Endothelial cell of umbilical vein (primary cell): ENCODE measurements at regions not wholly inside any gene's neighbourhood (a gene's known extent, or its start where the extent isn't known, plus 50 kb on each side); places are given as distances from the start of the nearest gene placed in this dataset.

ENCODE experiments used
- BruUV-seq: library from RNA; stranded (reverse); fragments of 400-500 nt; replicated peaks from 2 replicates; lab custom pipeline; 2021; lab: Mats Ljungman, UMichigan
- CTCF ChIA-PET: fragments of 300-600, 350-600 bp; sonication (Branson Sonifier 250); formaldehyde crosslinking; loops from one replicate; lab custom pipeline; 2021; ENCODE audit warnings: antibody characterized with exemption, inconsistent platforms; lab: Charles Lee
- POLR2A ChIA-PET: fragments of 300-600, 350-600 bp; sonication (Branson Sonifier 250); formaldehyde crosslinking; loops from one replicate; lab custom pipeline; 2021; ENCODE audit warnings: antibody characterized with exemption, inconsistent platforms; lab: Charles Lee
- DNase-seq: peaks from one replicate; pipeline ENCODE4 v3.0.0-alpha.2; 2011; ENCODE audit warnings: low read depth, low spot score
- FAIRE-seq: peaks from 2 replicates; lab custom pipeline; 2011; peaks lifted over from hg19 to GRCh38; lab: Jason Lieb, UNC
- H2AFZ ChIP-seq: 2 replicates; pipeline ENCODE4 v1.6.0; 2012; ENCODE audit warnings: low read depth, low read length, control low read depth, inconsistent platforms
- H3K27ac ChIP-seq: 2 replicates; pipeline ENCODE4 v1.5.1; 2011; ENCODE audit warnings: low read depth, mild to moderate bottlenecking, control low read depth, low read length, moderate library complexity; ENCODE audit not compliant: insufficient read depth
- H3K27me3 ChIP-seq, 2 experiments: 2 replicates each; pipeline versions ENCODE4 v1.6.0 to v1.6.1; 2011; ENCODE audit warnings: low read length in 2 of 2, mixed read lengths in 1 of 2; ENCODE audit not compliant: control insufficient read depth in 2 of 2, insufficient read depth in 2 of 2
- H3K36me3 ChIP-seq, 2 experiments: 2 replicates in 1 of 2; 3 replicates in 1 of 2; pipeline ENCODE4 v1.5.1; 2011; ENCODE audit warnings: low read length in 2 of 2, mild to moderate bottlenecking in 1 of 2, moderate library complexity in 1 of 2; ENCODE audit not compliant: control insufficient read depth in 2 of 2, insufficient read depth in 2 of 2; ENCODE audit errors: extremely low read depth in 1 of 2
- H3K4me1 ChIP-seq: 3 replicates; pipeline ENCODE4 v1.5.1; 2011; ENCODE audit warnings: mild to moderate bottlenecking, low read length; ENCODE audit not compliant: control insufficient read depth, insufficient read depth; ENCODE audit errors: extremely low read depth
- H3K4me2 ChIP-seq: 2 replicates; pipeline ENCODE4 v1.6.1; 2011; ENCODE audit warnings: low read length, control low read depth, mixed read lengths; ENCODE audit not compliant: insufficient read depth
- H3K4me3 ChIP-seq, 3 experiments: fragments of 200-600 bp in 1 of 3; sonication (generic), shearing (Covaris generic) in 1 of 3; replicated peaks in 1 of 3; 2 replicates each; pipeline ENCODE4 v1.5.1; 2011 to 2016; ENCODE audit warnings: control low read depth in 3 of 3, low read length in 3 of 3, mild to moderate bottlenecking in 2 of 3, inconsistent platforms in 1 of 3, low read depth in 1 of 3, moderate library complexity in 1 of 3; ENCODE audit not compliant: insufficient read depth in 1 of 3
- H3K79me2 ChIP-seq: 2 replicates; pipeline ENCODE4 v1.6.0; 2012; ENCODE audit warnings: low read length, inconsistent platforms; ENCODE audit not compliant: control insufficient read depth, insufficient read depth
- H3K9ac ChIP-seq: replicated peaks from 2 replicates; pipeline ENCODE3; 2011; ENCODE audit warnings: low read length, control low read depth; ENCODE audit not compliant: insufficient read depth; ENCODE audit errors: extremely low read depth
- H3K9me1 ChIP-seq: replicated peaks from 3 replicates; pipeline ENCODE4 v1.6.0; 2011; ENCODE audit warnings: mild to moderate bottlenecking, low read length; ENCODE audit not compliant: control insufficient read depth, insufficient read depth; ENCODE audit errors: extremely low read depth
- H3K9me3 ChIP-seq: replicated peaks from 2 replicates; pipeline ENCODE4 v1.5.1; 2012; ENCODE audit warnings: low read length, inconsistent platforms; ENCODE audit not compliant: control insufficient read depth, insufficient read depth
- H4K20me1 ChIP-seq: replicated peaks from 2 replicates; pipeline ENCODE3; 2011; ENCODE audit warnings: mild to moderate bottlenecking, low read length; ENCODE audit not compliant: control insufficient read depth, insufficient read depth; ENCODE audit errors: extremely low read depth
- CTCF ChIP-seq, 2 donors: IDR thresholded peaks; 1 replicate in 1 of 2; 2 replicates in 1 of 2; pipeline ENCODE4 v1.5.1; 2011; ENCODE audit warnings: low read length in 2 of 2, mild to moderate bottlenecking in 2 of 2, moderate library complexity in 2 of 2, control low read depth in 1 of 2, inconsistent platforms in 1 of 2, low read depth in 1 of 2; ENCODE audit not compliant: insufficient read depth in 1 of 2; ENCODE audit errors: extremely low read depth in 1 of 2
- EZH2 ChIP-seq: IDR thresholded peaks from 2 replicates; pipeline ENCODE4 v1.6.1; 2012; ENCODE audit warnings: borderline replicate concordance, low read depth, mild to moderate bottlenecking, moderate library complexity, low read length, inconsistent platforms; ENCODE audit not compliant: severe bottlenecking
- FOS ChIP-seq: IDR thresholded peaks from 2 replicates; pipeline ENCODE4 v1.6.1; 2011; ENCODE audit warnings: mild to moderate bottlenecking, low read length, moderate library complexity, borderline replicate concordance; ENCODE audit not compliant: insufficient read depth
- GATA2 ChIP-seq: IDR thresholded peaks from 2 replicates; pipeline ENCODE4 v1.7.0; 2011; ENCODE audit warnings: low read depth, mild to moderate bottlenecking, moderate library complexity, mixed read lengths, low read length; ENCODE audit not compliant: insufficient read length, insufficient read depth
- JUN ChIP-seq: IDR thresholded peaks from 2 replicates; pipeline ENCODE4 v1.6.1; 2011; ENCODE audit warnings: borderline replicate concordance, low read depth; ENCODE audit not compliant: insufficient read length, insufficient read depth
- MAX ChIP-seq: IDR thresholded peaks from 2 replicates; pipeline ENCODE4 v1.6.1; 2011; ENCODE audit not compliant: insufficient read depth, insufficient read length
- MYC ChIP-seq: IDR thresholded peaks from one replicate; pipeline ENCODE4 v1.6.1; 2011; ENCODE audit warnings: mild to moderate bottlenecking, low read depth, low read length
- POLR2A ChIP-seq: IDR thresholded peaks from 2 replicates; pipeline ENCODE4 v1.6.1; 2012; ENCODE audit warnings: low read depth, mild to moderate bottlenecking, control low read depth, low read length
- POLR2AphosphoS5 ChIP-seq: IDR thresholded peaks from 2 replicates; pipeline ENCODE4 v1.6.1; 2012; ENCODE audit warnings: low read depth, mild to moderate bottlenecking, control low read depth, low read length, moderate library complexity; ENCODE audit not compliant: insufficient read depth
- dilution Hi-C: fragments of 300-500 bp; cut with MboI; formaldehyde crosslinking; loops from one replicate; pipeline ENCODE4 v1.15.0; 2019; ENCODE audit warnings: low sequenced_read_pairs; ENCODE audit not compliant: extremely low pct_ligation_motif_present
- intact Hi-C: fragments of 100-400 bp; cut with micrococcal nuclease; formaldehyde crosslinking; loops from one replicate; pipeline ENCODE4 v1.10.0; 2022

DNA sequence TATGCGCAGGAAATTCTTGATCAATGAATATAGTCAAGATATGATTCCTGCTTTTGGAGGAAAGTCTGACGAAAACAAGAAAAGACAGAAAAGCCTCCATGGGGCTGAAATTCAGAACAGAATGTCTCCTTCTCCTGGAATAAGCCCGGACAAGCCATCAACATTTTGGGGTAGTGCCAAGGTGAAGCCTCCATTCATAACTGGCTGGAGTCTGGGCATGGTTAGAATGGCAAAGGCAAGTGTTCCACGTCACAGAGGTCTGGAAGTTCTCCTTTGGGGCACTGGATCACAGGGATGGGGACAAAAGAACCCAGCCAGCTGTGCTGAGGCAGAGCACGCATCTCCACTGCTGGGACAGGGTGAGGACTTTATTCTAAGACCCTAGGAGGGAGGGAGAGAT, 505.7 kb downstream of the CMPK2 start:
- H2AFZ ChIP-seq: no peak overlapping the region
- intact Hi-C loops (no loop called here), dilution Hi-C loops (no loop called here)
- H3K4me1 ChIP-seq: no peaks in the 10 kb centered on the region
- FAIRE-seq: no peak
- no peaks in the 10 kb centered on the region for H4K20me1 ChIP-seq
- H3K9me1 ChIP-seq: no peaks in the 10 kb centered on the region
- TF ChIP-seq GATA2: no peak
- TF ChIP-seq CTCF (IDR thresholded peaks at IDR 0.05; ENCODE audit: extremely low read depth in 1 of 2, insufficient read depth in 1 of 2, low read depth in 1 of 2, low read length in 2 of 2): no peak
- no peak for TF ChIP-seq POLR2AphosphoS5
- TF ChIP-seq POLR2A: no peak
- no peak for TF ChIP-seq JUN
- TF ChIP-seq EZH2: no peak
- no peak for TF ChIP-seq MAX
- TF ChIP-seq FOS: no peak
- TF ChIP-seq MYC: no peak
- ChIA-PET CTCF (no interaction called here), POLR2A (no interaction called here)
- no peaks in the 10 kb centered on the region for H3K79me2 ChIP-seq
- no peak overlapping the region for H3K9ac ChIP-seq
- H3K9me3 ChIP-seq: peaks cover 6% of the 10 kb centered on the region
- no peak overlapping the region for H3K4me3 ChIP-seq
- no peaks in the 10 kb centered on the region for H3K36me3 ChIP-seq
- no peak overlapping the region for H3K4me2 ChIP-seq
- H3K27me3 ChIP-seq: no peaks in the 10 kb centered on the region
- BruUV-seq: no TSS peak
- no peak overlapping the region for H3K27ac ChIP-seq
- no peak for DNase-seq
